Neuronal stem cell (in vitro differentiated cells): ENCODE measurements at regions not wholly inside any gene's neighbourhood (a gene's known extent, or its start where the extent isn't known, plus 50 kb on each side); places are given as distances from the start of the nearest gene placed in this dataset.

ENCODE experiments used
- DNase-seq: peaks from one replicate; pipeline ENCODE4 v3.0.0-alpha.2; 2013; ENCODE audit warnings: low spot score
- H2AFZ ChIP-seq: one replicate; pipeline ENCODE4 v1.6.1; 2013; ENCODE audit warnings: mild to moderate bottlenecking, low read length, inconsistent platforms
- H2AK5ac ChIP-seq: 2 replicates; pipeline ENCODE4 v1.6.1; 2013; ENCODE audit warnings: low read depth, mild to moderate bottlenecking, inconsistent platforms, low read length, moderate library complexity, mixed read lengths
- H2BK120ac ChIP-seq: 2 replicates; pipeline ENCODE4 v1.6.1; 2013; ENCODE audit warnings: low read depth, mild to moderate bottlenecking, inconsistent platforms, low read length, moderate library complexity, mixed read lengths
- H2BK12ac ChIP-seq: one replicate; pipeline ENCODE4 v1.6.1; 2013; ENCODE audit warnings: low read length, inconsistent platforms
- H2BK15ac ChIP-seq: 2 replicates; pipeline ENCODE4 v1.6.1; 2013; ENCODE audit warnings: mild to moderate bottlenecking, low read length, inconsistent platforms, mixed read lengths
- H2BK5ac ChIP-seq: one replicate; pipeline ENCODE4 v1.6.1; 2013; ENCODE audit warnings: inconsistent platforms, mild to moderate bottlenecking, low read length, moderate library complexity
- H3K14ac ChIP-seq: one replicate; pipeline ENCODE4 v1.6.1; 2013; ENCODE audit warnings: low read length, inconsistent platforms
- H3K18ac ChIP-seq: 2 replicates; pipeline ENCODE4 v1.6.1; 2013; ENCODE audit warnings: low read length, inconsistent platforms
- H3K23ac ChIP-seq: 2 replicates; pipeline ENCODE4 v1.6.1; 2013; ENCODE audit warnings: low read depth, mild to moderate bottlenecking, mixed read lengths, low read length, inconsistent platforms; ENCODE audit not compliant: poor library complexity
- H3K27ac ChIP-seq: replicated peaks from 3 replicates; pipeline ENCODE4 v1.5.1; 2013; ENCODE audit warnings: low read length, inconsistent platforms
- H3K27me3 ChIP-seq, 3 experiments: 2 replicates each; pipeline ENCODE4 v1.6.1; 2013; ENCODE audit warnings: low read length in 3 of 3, mild to moderate bottlenecking in 2 of 3, inconsistent platforms in 1 of 3, low read depth in 1 of 3, mixed read lengths in 1 of 3, moderate library complexity in 1 of 3; ENCODE audit not compliant: control insufficient read depth in 3 of 3, insufficient read depth in 3 of 3
- H3K36me3 ChIP-seq, 2 donors: replicated peaks in 1 of 2; 2 replicates each; pipeline ENCODE4 v1.6.1; 2013; ENCODE audit warnings: low read length in 2 of 2; ENCODE audit not compliant: control insufficient read depth in 2 of 2, insufficient read depth in 2 of 2
- H3K4ac ChIP-seq: 2 replicates; pipeline ENCODE4 v1.6.1; 2013; ENCODE audit warnings: inconsistent platforms, mild to moderate bottlenecking, low read length, moderate library complexity
- H3K4me1 ChIP-seq, 2 donors: 1 replicate in 1 of 2; 2 replicates in 1 of 2; pipeline ENCODE4 v1.6.1; 2013; ENCODE audit warnings: low read length in 2 of 2, low read depth in 1 of 2; ENCODE audit not compliant: control insufficient read depth in 2 of 2, insufficient read depth in 1 of 2
- H3K4me2 ChIP-seq: one replicate; pipeline ENCODE4 v1.6.1; 2013; ENCODE audit warnings: mild to moderate bottlenecking, low read length, inconsistent platforms; ENCODE audit not compliant: insufficient read depth, poor library complexity, severe bottlenecking
- H3K4me3 ChIP-seq, 2 donors: 2 replicates each; pipeline ENCODE4 v1.5.1; 2013; ENCODE audit warnings: low read length in 2 of 2, mild to moderate bottlenecking in 2 of 2, inconsistent platforms in 1 of 2, moderate library complexity in 1 of 2
- H3K79me1 ChIP-seq: one replicate; pipeline ENCODE4 v1.6.1; 2013; ENCODE audit warnings: low read depth, mild to moderate bottlenecking, inconsistent platforms, low read length, moderate library complexity
- H3K9ac ChIP-seq: one replicate; pipeline ENCODE4 v1.6.1; 2013; ENCODE audit warnings: mild to moderate bottlenecking, low read depth, low read length, inconsistent platforms; ENCODE audit not compliant: poor library complexity
- H3K9me3 ChIP-seq, 2 donors: replicated peaks in 1 of 2; 2 replicates each; pipeline versions ENCODE3 to v1.6.1; 2013; ENCODE audit warnings: low read length in 2 of 2, mild to moderate bottlenecking in 2 of 2, inconsistent platforms in 1 of 2, low read depth in 1 of 2, mixed read lengths in 1 of 2, moderate library complexity in 1 of 2; ENCODE audit not compliant: control insufficient read depth in 2 of 2, insufficient read depth in 1 of 2
- H4K8ac ChIP-seq: one replicate; pipeline ENCODE4 v1.6.1; 2013; ENCODE audit warnings: low read depth, mild to moderate bottlenecking, inconsistent platforms, low read length, moderate library complexity
- H4K91ac ChIP-seq: one replicate; pipeline ENCODE4 v1.6.1; 2013; ENCODE audit warnings: low read length, low read depth, mild to moderate bottlenecking, inconsistent platforms; ENCODE audit not compliant: poor library complexity
- WGBS, 2 donors: extraction: QIAGEN DNeasy Blood & Tissue Kit; methylation state at CpG; one replicate each; pipeline ENCODE4 v1.1.7; 2013; ENCODE audit warnings: missing lambda C conversion rate in 2 of 2, mixed read lengths in 1 of 2; ENCODE audit not compliant: insufficient read length in 2 of 2, insufficient replicate concordance in 1 of 2; ENCODE audit errors: extremely low coverage in 2 of 2; 5-methylcytosine and 5-hydroxymethylcytosine counted together

GRCh38 chr10:123449234-123449962 lies 216.8 kb upstream of the GPR26 start:
- Histone ChIP-seq H4K8ac (no peak overlapping the region), H3K14ac (no peak overlapping the region), H3K4me1 (peaks cover 0 to 7% of the 10 kb centered on the region in 2 donors), H3K4me2 (no peak overlapping the region), H3K36me3 (no peaks in the 10 kb centered on the region), H3K79me1 (no peaks in the 10 kb centered on the region), H3K27me3 (no peaks in the 10 kb centered on the region), H3K27ac (no peak overlapping the region), H2BK15ac (no peak overlapping the region), H4K91ac (no peak overlapping the region), H3K23ac (no peak overlapping the region), H3K4me3 (no peak overlapping the region), H3K4ac (no peak overlapping the region), H3K9ac (no peak overlapping the region), H2BK120ac (no peak overlapping the region), H2BK12ac (no peak overlapping the region), H3K9me3 (no peaks in the 10 kb centered on the region), H2AK5ac (no peak overlapping the region), H2BK5ac (no peak overlapping the region), H3K18ac (no peak overlapping the region), H2AFZ (no peak overlapping the region)
- WGBS, 2 donors: no CpG with 5 or more reads among the region's 7 CpGs
- DNase-seq: no peak

- no peak overlapping the region for H3K4me3 ChIP-seq
- whole genome bisulfite sequencing, 2 donors: no CpG with 5 or more reads among the region's 14 CpGs
- no peak overlapping the region for H3K18ac ChIP-seq
- no peak overlapping the region for H3K14ac ChIP-seq
- no peak overlapping the region for H2BK120ac ChIP-seq
- no peak for DNase-seq
- no peak overlapping the region for H3K27ac ChIP-seq
- H2BK15ac ChIP-seq: no peak overlapping the region
- no peaks in the 10 kb centered on the region for H3K79me1 ChIP-seq
- H4K8ac ChIP-seq: no peak overlapping the region
- H2AK5ac ChIP-seq: no peak overlapping the region
- no peak overlapping the region for H3K23ac ChIP-seq
- no peaks in the 10 kb centered on the region for H3K9me3 ChIP-seq
- no peaks in the 10 kb centered on the region for H3K27me3 ChIP-seq
- H3K4me2 ChIP-seq: no peak overlapping the region
- H3K4ac ChIP-seq: no peak overlapping the region
- no peak overlapping the region for H3K9ac ChIP-seq
- no peaks in the 10 kb centered on the region for H3K36me3 ChIP-seq
- H3K4me1 ChIP-seq: peaks cover 0 to 2% of the 10 kb centered on the region in 2 donors
- no peak overlapping the region for H2BK5ac ChIP-seq
- no peak overlapping the region for H4K91ac ChIP-seq
- no peak overlapping the region for H2AFZ ChIP-seq
- H2BK12ac ChIP-seq: no peak overlapping the region
Observed at GRCh38 chr10:123450956-123451605, 215.1 kb upstream of the GPR26 start.

- Histone ChIP-seq H4K8ac (no peak overlapping the region), H2BK12ac (no peak overlapping the region), H3K27me3 (no peaks in the 10 kb centered on the region), H3K79me1 (no peaks in the 10 kb centered on the region), H3K4me3 (no peak overlapping the region), H3K4ac (no peak overlapping the region), H2AFZ (no peak overlapping the region), H3K14ac (no peak overlapping the region), H3K9me3 (no peaks in the 10 kb centered on the region), H3K18ac (no peak overlapping the region), H2BK120ac (no peak overlapping the region), H4K91ac (no peak overlapping the region), H3K23ac (no peak overlapping the region), H3K27ac (no peak overlapping the region), H2AK5ac (no peak overlapping the region), H3K36me3 (no peaks in the 10 kb centered on the region), H2BK5ac (no peak overlapping the region), H3K9ac (no peak overlapping the region), H2BK15ac (no peak overlapping the region), H3K4me1 (no peaks in the 10 kb centered on the region), H3K4me2 (no peak overlapping the region)
- DNase-seq: no peak
- no CpG with 5 or more reads among the region's 14 CpGs for WGBS, 2 donors
Observed at GRCh38 chr10:123451618-123452245, 214.4 kb upstream of the GPR26 start.

- Histone ChIP-seq H3K23ac (no peak overlapping the region), H2AK5ac (no peak overlapping the region), H3K4me1 (peaks cover 0 to 7% of the 10 kb centered on the region in 2 donors), H3K4me3 (no peak overlapping the region), H3K18ac (no peak overlapping the region), H3K4ac (no peak overlapping the region), H2BK5ac (no peak overlapping the region), H4K91ac (no peak overlapping the region), H3K9me3 (no peaks in the 10 kb centered on the region), H2BK12ac (no peak overlapping the region), H3K9ac (no peak overlapping the region), H2BK15ac (no peak overlapping the region), H2BK120ac (no peak overlapping the region), H2AFZ (no peak overlapping the region), H3K14ac (no peak overlapping the region), H3K27ac (no peak overlapping the region), H3K4me2 (no peak overlapping the region), H4K8ac (no peak overlapping the region), H3K36me3 (no peaks in the 10 kb centered on the region), H3K27me3 (no peaks in the 10 kb centered on the region), H3K79me1 (no peaks in the 10 kb centered on the region)
- no peak for DNase-seq
- no CpG with 5 or more reads among the region's 4 CpGs for WGBS, 2 donors
Observed at GRCh38 chr10:123454987-123455386, 211.2 kb upstream of the GPR26 start.
